Epithelial cell of esophagus (primary cell): ENCODE measurements at regions not wholly inside any gene's neighbourhood (a gene's known extent, or its start where the extent isn't known, plus 50 kb on each side); places are given as distances from the start of the nearest gene placed in this dataset.

ENCODE experiments used
- DNase-seq: peaks from one replicate; pipeline ENCODE4 v3.0.0; 2010; ENCODE audit warnings: low read depth
- H3K4me3 ChIP-seq: 2 replicates; pipeline ENCODE4 v1.5.1; 2011; ENCODE audit warnings: mild to moderate bottlenecking, low read length, control low read depth
- CTCF ChIP-seq: IDR thresholded peaks from 2 replicates; pipeline ENCODE4 v1.5.1; 2011; ENCODE audit warnings: low read depth, mild to moderate bottlenecking, low read length, control low read depth, inconsistent platforms; ENCODE audit not compliant: insufficient read depth; ENCODE audit errors: missing control alignments

- peak; percentile 61 for DNase-seq
- no peak overlapping the region for H3K4me3 ChIP-seq
- TF ChIP-seq CTCF = no peak
These were observed 81.7 kb upstream of the PGBD5 start for GRCh38 chr1:230507666-230508402.

GRCh38 chr1:230507236-230507635 lies 81.1 kb upstream of the PGBD5 start:
- no peak for TF ChIP-seq CTCF

GRCh38 chr1:230506451-230506850 lies 80.3 kb upstream of the PGBD5 start:
- no peak for DNase-seq
- H3K4me3 ChIP-seq = no peak overlapping the region
- TF ChIP-seq CTCF = no peak

More at GRCh38 chr1:230507236-230507635, 81.1 kb upstream of the PGBD5 start:
- H3K4me3 ChIP-seq = no peak overlapping the region
- no peak for DNase-seq

DNA sequence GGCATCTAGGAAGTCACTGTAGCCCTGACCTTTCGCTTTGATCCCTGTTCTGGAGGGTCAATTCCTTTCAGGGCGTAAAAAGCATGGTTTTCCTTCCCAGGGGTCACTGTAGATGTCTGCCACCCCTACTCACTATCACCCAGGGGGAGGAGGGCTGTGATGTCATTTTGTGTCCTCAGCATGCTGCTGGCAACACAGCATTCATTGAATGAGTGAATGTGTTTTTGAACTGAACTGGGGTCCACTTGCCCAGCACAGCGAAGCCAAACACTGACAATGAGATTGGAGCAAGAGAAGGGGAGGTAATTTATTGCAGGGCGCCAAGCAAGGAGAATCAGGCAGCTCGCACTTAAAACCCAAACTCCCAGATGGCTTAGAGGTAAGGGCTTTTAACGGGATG lies 78.2 kb upstream of the PGBD5 start:
- DNase-seq = no peak
- no peak for TF ChIP-seq CTCF
- no peak overlapping the region for H3K4me3 ChIP-seq

DNA sequence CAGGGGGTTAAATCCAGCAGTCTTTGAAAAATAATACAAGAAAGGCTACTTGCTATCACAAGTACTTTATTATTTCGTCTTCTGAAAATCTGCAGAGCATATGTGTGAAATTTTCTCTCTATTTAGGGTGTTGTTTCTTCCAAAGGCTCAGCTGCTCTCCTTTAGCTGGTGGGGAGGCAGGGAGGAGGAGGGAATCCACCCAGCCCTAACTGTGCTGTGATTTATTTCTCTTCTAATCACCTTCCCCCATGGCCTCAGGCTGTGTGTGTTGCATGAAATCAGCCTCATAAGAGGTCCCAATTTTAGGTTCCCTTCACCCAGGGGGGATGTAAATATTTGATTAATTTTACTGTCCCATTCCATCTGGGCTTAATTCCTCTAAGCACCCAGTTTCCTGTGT lies 77.6 kb upstream of the PGBD5 start:
- DNase-seq = no peak
- TF ChIP-seq CTCF = no peak
- H3K4me3 ChIP-seq = no peak overlapping the region

GRCh38 chr1:230502996-230503395 lies 76.9 kb upstream of the PGBD5 start:
- no peak overlapping the region for H3K4me3 ChIP-seq
- no peak for DNase-seq
- no peak for TF ChIP-seq CTCF

DNA sequence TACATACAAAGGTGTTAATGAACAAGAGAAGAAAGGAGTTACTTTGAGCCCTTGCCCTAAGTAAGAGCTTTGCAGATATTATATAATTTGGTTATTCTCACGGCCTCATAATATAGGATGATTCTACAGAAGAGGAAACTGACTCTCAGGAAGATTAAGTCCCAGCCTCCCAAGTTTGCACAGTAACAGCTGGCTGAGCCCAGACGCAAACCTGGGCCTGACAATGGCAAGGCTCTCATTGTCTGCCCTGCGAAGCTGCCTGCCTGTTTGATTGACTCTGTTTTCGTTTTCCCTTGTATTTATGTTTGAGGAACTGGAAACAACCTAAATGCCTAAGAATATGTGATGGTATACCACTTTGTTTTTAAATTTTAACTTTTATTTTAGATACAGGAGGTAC lies 76.2 kb upstream of the PGBD5 start:
- no peak overlapping the region for H3K4me3 ChIP-seq
- no peak for DNase-seq
- TF ChIP-seq CTCF = no peak
